ENCODE measurements at regions not wholly inside any gene's neighbourhood (a gene's known extent, or its start where the extent isn't known, plus 50 kb on each side); places are given as distances from the start of the nearest gene placed in this dataset.

- DNase-seq (ENCODE audit: low read depth in 3 of 3) = no peak
Measured at GRCh38 chr18:41135146-41135545, 819.9 kb upstream of the PIK3C3 start.

- DNase-seq (ENCODE audit: low read depth in 3 of 3) = no peak
Measured at GRCh38 chr18:41134426-41134825, 820.6 kb upstream of the PIK3C3 start.

GRCh38 chr18:41131050-41131449 is 824.0 kb upstream of the PIK3C3 start:
- no peak for DNase-seq (ENCODE audit: low read depth in 3 of 3)

GRCh38 chr18:41128545-41128944 is 826.5 kb upstream of the PIK3C3 start:
- DNase-seq (ENCODE audit: low read depth in 3 of 3) = no peak

GRCh38 chr18:41128126-41128525 is 826.9 kb upstream of the PIK3C3 start:
- DNase-seq (ENCODE audit: low read depth in 3 of 3) = no peak

GRCh38 chr18:41126541-41127235 is 828.3 kb upstream of the PIK3C3 start:
- DNase-seq (ENCODE audit: low read depth in 3 of 3) = no peak

GRCh38 chr18:41121116-41121826 is 833.8 kb upstream of the PIK3C3 start:
- no peak for DNase-seq (ENCODE audit: low read depth in 3 of 3)

- no peak for DNase-seq (ENCODE audit: low read depth in 3 of 3)
Measured at GRCh38 chr18:41119031-41119430, 836.0 kb upstream of the PIK3C3 start.

- no peak for DNase-seq (ENCODE audit: low read depth in 3 of 3)
Measured at GRCh38 chr18:41113885-41114482, 841.0 kb upstream of the PIK3C3 start.

- DNase-seq (ENCODE audit: low read depth in 3 of 3) = no peak
Measured at GRCh38 chr18:41099451-41099850, 855.6 kb upstream of the PIK3C3 start.

GRCh38 chr18:41096504-41096903 is 858.5 kb upstream of the PIK3C3 start:
- no peak for DNase-seq (ENCODE audit: low read depth in 3 of 3)

GRCh38 chr18:41077076-41077475 is 878.0 kb upstream of the PIK3C3 start:
- no peak for DNase-seq (ENCODE audit: low read depth in 3 of 3)

GRCh38 chr18:41075212-41075611 is 879.8 kb upstream of the PIK3C3 start:
- DNase-seq (ENCODE audit: low read depth in 3 of 3) = no peak

- no peak for DNase-seq (ENCODE audit: low read depth in 3 of 3)
Measured at GRCh38 chr18:41073372-41073954, 881.6 kb upstream of the PIK3C3 start.

GRCh38 chr18:41072946-41073345 is 882.1 kb upstream of the PIK3C3 start:
- DNase-seq (ENCODE audit: low read depth in 3 of 3) = no peak

GRCh38 chr18:41071826-41072225 is 883.2 kb upstream of the PIK3C3 start:
- no peak for DNase-seq (ENCODE audit: low read depth in 3 of 3)

GRCh38 chr18:41069167-41069566 is 885.9 kb upstream of the PIK3C3 start:
- no peak for DNase-seq (ENCODE audit: low read depth in 3 of 3)

- no peak for DNase-seq (ENCODE audit: low read depth in 3 of 3)
Measured at GRCh38 chr18:41064916-41065315, 890.1 kb upstream of the PIK3C3 start.

- no peak for DNase-seq (ENCODE audit: low read depth in 3 of 3)
Measured at GRCh38 chr18:41060967-41061366, 894.1 kb upstream of the PIK3C3 start.

- DNase-seq (ENCODE audit: low read depth in 3 of 3) = no peak
Measured at GRCh38 chr18:41059126-41059415, 896.0 kb upstream of the PIK3C3 start.

GRCh38 chr18:41058351-41059125 is 896.5 kb upstream of the PIK3C3 start:
- no peak for DNase-seq (ENCODE audit: low read depth in 3 of 3)

GRCh38 chr18:41052625-41053024 is 902.4 kb upstream of the PIK3C3 start:
- no peak for DNase-seq (ENCODE audit: low read depth in 3 of 3)

Data from stimulated activated CD4-positive, alpha-beta T cell treated with anti-CD3 and anti-CD28 coated beads, TNF-alpha, amount 100 ng/mL, for 48 hours (primary cell).